A673 (cell line): ENCODE measurements at regions not wholly inside any gene's neighbourhood (a gene's known extent, or its start where the extent isn't known, plus 50 kb on each side); places are given as distances from the start of the nearest gene placed in this dataset.

Source experiments
- BruUV-seq: library from RNA; stranded (reverse); fragments of 400-500 nt; replicated peaks from 2 replicates; lab custom pipeline; 2021; lab: Mats Ljungman, UMichigan
- CTCF ChIA-PET: fragments of 300-600 bp; sonication (Branson Sonifier 250); formaldehyde crosslinking; loops from one replicate; lab custom pipeline; 2022; ENCODE audit warnings: antibody characterized with exemption; lab: Charles Lee
- POLR2A ChIA-PET: fragments of 300-600 bp; sonication (Branson Sonifier 250); formaldehyde crosslinking; loops from one replicate; lab custom pipeline; 2022; ENCODE audit warnings: antibody characterized with exemption; ENCODE audit not compliant: low non-redundant PET; lab: Charles Lee
- DNase-seq: peaks from one replicate; pipeline ENCODE4 v3.0.0-alpha.2; 2015; ENCODE audit warnings: low spot score
- H3K27ac ChIP-seq: fragments of 200-600 bp; sonication (generic); 2 replicates; pipeline ENCODE4 v1.5.1; 2016; ENCODE audit warnings: mixed run types, low read depth, mild to moderate bottlenecking, mixed read lengths, antibody characterized with exemption, low read length; ENCODE audit not compliant: poor library complexity, severe bottlenecking
- H3K27me3 ChIP-seq: fragments of 200-600 bp; sonication (generic); replicated peaks from 2 replicates; pipeline ENCODE4 v1.6.1; 2017; ENCODE audit warnings: mixed run types, low read depth, mild to moderate bottlenecking, mixed read lengths, antibody characterized with exemption, low read length; ENCODE audit not compliant: insufficient read depth, poor library complexity
- H3K36me3 ChIP-seq: fragments of 200-600 bp; sonication (generic); 2 replicates; pipeline ENCODE4 v1.6.1; 2016; ENCODE audit warnings: mixed run types, mild to moderate bottlenecking, mixed read lengths, antibody characterized with exemption, low read length; ENCODE audit not compliant: insufficient read depth, poor library complexity, severe bottlenecking
- H3K4me1 ChIP-seq: fragments of 200-600 bp; sonication (generic); 2 replicates; pipeline ENCODE4 v1.6.1; 2017; ENCODE audit warnings: mixed run types, mild to moderate bottlenecking, mixed read lengths, antibody characterized with exemption, low read length; ENCODE audit not compliant: insufficient read depth, poor library complexity, severe bottlenecking
- H3K4me3 ChIP-seq: fragments of 200-600 bp; sonication (generic); 2 replicates; pipeline ENCODE4 v1.5.1; 2016; ENCODE audit warnings: low read depth, mixed run types, mild to moderate bottlenecking, mixed read lengths, low read length; ENCODE audit not compliant: poor library complexity, severe bottlenecking
- H3K9me3 ChIP-seq: fragments of 200-600 bp; sonication (generic); 2 replicates; pipeline ENCODE4 v1.6.1; 2016; ENCODE audit warnings: mixed run types, low read depth, mild to moderate bottlenecking, mixed read lengths, antibody characterized with exemption, low read length; ENCODE audit not compliant: poor library complexity, severe bottlenecking
- EZH2 ChIP-seq: fragments of 200-600 bp; sonication (generic); IDR thresholded peaks from 2 replicates; pipeline ENCODE4 v1.6.1; 2017; ENCODE audit warnings: borderline replicate concordance, low read depth, mild to moderate bottlenecking, mixed read lengths, antibody characterized with exemption, low read length; ENCODE audit not compliant: poor library complexity, severe bottlenecking
- intact Hi-C: fragments of 100-400 bp; cut with micrococcal nuclease; formaldehyde crosslinking; loops from one replicate; pipeline ENCODE4 v1.10.0; 2022; ENCODE audit not compliant: unreplicated experiment
- TF ChIP-seq, protein P1 (sequence below): fragments of 300-800, 200-600 bp; sonication (generic); conservative IDR thresholded peaks from 2 replicates; pipeline ENCODE4 v1.5.1; 2017; ENCODE audit warnings: low read depth, mild to moderate bottlenecking, antibody characterized with exemption, low read length, moderate library complexity, mixed read lengths

GRCh38 chrX:94635003-94635402 is 961.0 kb downstream of the FAM133A start:
- Histone ChIP-seq H3K36me3 (no peaks in the 10 kb centered on the region), H3K27ac (no peak overlapping the region), H3K27me3 (no peaks in the 10 kb centered on the region), H3K4me3 (no peak overlapping the region), H3K4me1 (no peaks in the 10 kb centered on the region), H3K9me3 (peaks cover 4% of the 10 kb centered on the region)
- intact Hi-C loops = no loop called here
- POLR2A ChIA-PET = no interaction called here
- DNase-seq = no peak
- TF ChIP-seq, protein P1, sequence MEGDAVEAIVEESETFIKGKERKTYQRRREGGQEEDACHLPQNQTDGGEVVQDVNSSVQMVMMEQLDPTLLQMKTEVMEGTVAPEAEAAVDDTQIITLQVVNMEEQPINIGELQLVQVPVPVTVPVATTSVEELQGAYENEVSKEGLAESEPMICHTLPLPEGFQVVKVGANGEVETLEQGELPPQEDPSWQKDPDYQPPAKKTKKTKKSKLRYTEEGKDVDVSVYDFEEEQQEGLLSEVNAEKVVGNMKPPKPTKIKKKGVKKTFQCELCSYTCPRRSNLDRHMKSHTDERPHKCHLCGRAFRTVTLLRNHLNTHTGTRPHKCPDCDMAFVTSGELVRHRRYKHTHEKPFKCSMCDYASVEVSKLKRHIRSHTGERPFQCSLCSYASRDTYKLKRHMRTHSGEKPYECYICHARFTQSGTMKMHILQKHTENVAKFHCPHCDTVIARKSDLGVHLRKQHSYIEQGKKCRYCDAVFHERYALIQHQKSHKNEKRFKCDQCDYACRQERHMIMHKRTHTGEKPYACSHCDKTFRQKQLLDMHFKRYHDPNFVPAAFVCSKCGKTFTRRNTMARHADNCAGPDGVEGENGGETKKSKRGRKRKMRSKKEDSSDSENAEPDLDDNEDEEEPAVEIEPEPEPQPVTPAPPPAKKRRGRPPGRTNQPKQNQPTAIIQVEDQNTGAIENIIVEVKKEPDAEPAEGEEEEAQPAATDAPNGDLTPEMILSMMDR = no peak
- TF ChIP-seq EZH2 = no peak
- CTCF ChIA-PET = no interaction called here
- no TSS peak for BruUV-seq

GRCh38 chrX:94645726-94646125 is 971.7 kb downstream of the FAM133A start:
- POLR2A ChIA-PET = no interaction called here
- BruUV-seq = no TSS peak
- intact Hi-C loops = no loop called here

GRCh38 chrX:94655180-94655579 is 981.2 kb downstream of the FAM133A start:
- POLR2A ChIA-PET = no interaction called here
- H3K4me1 ChIP-seq = no peaks in the 10 kb centered on the region
- no peaks in the 10 kb centered on the region for H3K9me3 ChIP-seq
- no peak for DNase-seq
- no peak overlapping the region for H3K4me3 ChIP-seq
- H3K27ac ChIP-seq = no peak overlapping the region
- no peaks in the 10 kb centered on the region for H3K36me3 ChIP-seq
- TF ChIP-seq EZH2 = no peak
- TF ChIP-seq, protein P1 = no peak
- CTCF ChIA-PET = no interaction called here
- no peaks in the 10 kb centered on the region for H3K27me3 ChIP-seq
- BruUV-seq = no TSS peak
- intact Hi-C loops = no loop called here

More at GRCh38 chrX:94645726-94646125, 971.7 kb downstream of the FAM133A start:
- Histone ChIP-seq H3K27ac (no peak overlapping the region), H3K27me3 (no peaks in the 10 kb centered on the region), H3K4me3 (no peak overlapping the region), H3K36me3 (no peaks in the 10 kb centered on the region), H3K9me3 (no peaks in the 10 kb centered on the region), H3K4me1 (no peaks in the 10 kb centered on the region)
- DNase-seq = no peak
- no peak for TF ChIP-seq EZH2
- TF ChIP-seq, protein P1 = no peak
- CTCF ChIA-PET = no interaction called here
